H7 (cell line): ENCODE measurements at regions not wholly inside any gene's neighbourhood (a gene's known extent, or its start where the extent isn't known, plus 50 kb on each side); places are given as distances from the start of the nearest gene placed in this dataset.

Experiments
- DNase-seq: peaks from one replicate; pipeline ENCODE4 v3.0.0; 2012
- H3K27me3 ChIP-seq: 2 replicates; pipeline ENCODE4 v1.6.0; 2011; ENCODE audit warnings: mild to moderate bottlenecking, low read length; ENCODE audit not compliant: control insufficient read depth, insufficient read depth
- H3K36me3 ChIP-seq: replicated peaks from 2 replicates; pipeline ENCODE4 v1.5.1; 2011; ENCODE audit warnings: low read length; ENCODE audit not compliant: control insufficient read depth, insufficient read depth
- H3K4me3 ChIP-seq: 2 replicates; pipeline ENCODE4 v1.5.1; 2011; ENCODE audit warnings: low read depth, mild to moderate bottlenecking, control low read depth, low read length, moderate library complexity; ENCODE audit not compliant: insufficient read depth

- Histone ChIP-seq H3K27me3 (no peaks in the 10 kb centered on the region), H3K4me3 (no peak overlapping the region), H3K36me3 (no peaks in the 10 kb centered on the region)
- DNase-seq: no peak
Observed at GRCh38 chr6:71724456-71725125, 161.8 kb upstream of the RIMS1 start.

GRCh38 chr6:71725126-71725470 lies 161.3 kb upstream of the RIMS1 start:
- no peaks in the 10 kb centered on the region for H3K27me3 ChIP-seq
- no peak for DNase-seq
- no peak overlapping the region for H3K4me3 ChIP-seq
- no peaks in the 10 kb centered on the region for H3K36me3 ChIP-seq

- no peak overlapping the region for H3K4me3 ChIP-seq
- DNase-seq: no peak
- no peaks in the 10 kb centered on the region for H3K27me3 ChIP-seq
- H3K36me3 ChIP-seq: no peaks in the 10 kb centered on the region
Observed at GRCh38 chr6:71726121-71726520, 160.2 kb upstream of the RIMS1 start.

- Histone ChIP-seq H3K4me3 (no peak overlapping the region), H3K27me3 (no peaks in the 10 kb centered on the region), H3K36me3 (no peaks in the 10 kb centered on the region)
- no peak for DNase-seq
Observed at GRCh38 chr6:71727632-71728294, 158.6 kb upstream of the RIMS1 start.

GRCh38 chr6:71730284-71730683 lies 156.1 kb upstream of the RIMS1 start:
- H3K27me3 ChIP-seq: no peaks in the 10 kb centered on the region
- no peaks in the 10 kb centered on the region for H3K36me3 ChIP-seq
- no peak for DNase-seq
- H3K4me3 ChIP-seq: no peak overlapping the region

- DNase-seq: no peak
- Histone ChIP-seq H3K27me3 (no peaks in the 10 kb centered on the region), H3K36me3 (no peaks in the 10 kb centered on the region), H3K4me3 (no peak overlapping the region)
Observed at GRCh38 chr6:71733970-71734899, 152.1 kb upstream of the RIMS1 start.

GRCh38 chr6:71737953-71738352 lies 148.4 kb upstream of the RIMS1 start:
- H3K4me3 ChIP-seq: no peak overlapping the region
- H3K27me3 ChIP-seq: no peaks in the 10 kb centered on the region
- no peaks in the 10 kb centered on the region for H3K36me3 ChIP-seq
- DNase-seq: no peak

GRCh38 chr6:71745525-71745924 lies 140.8 kb upstream of the RIMS1 start:
- Histone ChIP-seq H3K36me3 (no peaks in the 10 kb centered on the region), H3K4me3 (no peak overlapping the region), H3K27me3 (no peaks in the 10 kb centered on the region)
- DNase-seq: peak; percentile 3

- Histone ChIP-seq H3K4me3 (no peak overlapping the region), H3K36me3 (no peaks in the 10 kb centered on the region), H3K27me3 (no peaks in the 10 kb centered on the region)
- DNase-seq: no peak
Observed at GRCh38 chr6:71766146-71766760, 120.1 kb upstream of the RIMS1 start.

GRCh38 chr6:71766796-71767195 lies 119.6 kb upstream of the RIMS1 start:
- no peaks in the 10 kb centered on the region for H3K27me3 ChIP-seq
- no peak overlapping the region for H3K4me3 ChIP-seq
- no peaks in the 10 kb centered on the region for H3K36me3 ChIP-seq
- no peak for DNase-seq

GRCh38 chr6:71768356-71768755 lies 118.0 kb upstream of the RIMS1 start:
- Histone ChIP-seq H3K27me3 (no peaks in the 10 kb centered on the region), H3K36me3 (no peaks in the 10 kb centered on the region), H3K4me3 (no peak overlapping the region)
- DNase-seq: no peak

- Histone ChIP-seq H3K27me3 (no peaks in the 10 kb centered on the region), H3K4me3 (no peak overlapping the region), H3K36me3 (no peaks in the 10 kb centered on the region)
- DNase-seq: no peak
Observed at GRCh38 chr6:71808865-71809264, 77.5 kb upstream of the RIMS1 start.

GRCh38 chr6:71810880-71811279 lies 75.5 kb upstream of the RIMS1 start:
- H3K36me3 ChIP-seq: no peaks in the 10 kb centered on the region
- no peak for DNase-seq
- no peak overlapping the region for H3K4me3 ChIP-seq
- H3K27me3 ChIP-seq: no peaks in the 10 kb centered on the region

GRCh38 chr6:71822625-71823024 lies 63.7 kb upstream of the RIMS1 start:
- Histone ChIP-seq H3K4me3 (no peak overlapping the region), H3K27me3 (no peaks in the 10 kb centered on the region), H3K36me3 (no peaks in the 10 kb centered on the region)
- DNase-seq: no peak
